ENCODE measurements at regions not wholly inside any gene's neighbourhood (a gene's known extent, or its start where the extent isn't known, plus 50 kb on each side); places are given as distances from the start of the nearest gene placed in this dataset.
A peak's percentile ranks its signal among the peaks of the same experiment; 100 is the strongest.

GRCh38 chr1:60823151-60823550 lies 259.2 kb upstream of the NFIA start:
- no peaks in the 10 kb centered on the region for H3K9me3 ChIP-seq (ENCODE audit: control insufficient read depth, insufficient read depth, low read depth, low read length)
- ChIA-PET POLR2A (no interaction called here), CTCF (no interaction called here)
- no peak overlapping the region for H3K27ac ChIP-seq (ENCODE audit: extremely low read depth, low read depth, low read length)
- TF ChIP-seq ZNF335 (tag by site-specific recombination; conservative IDR thresholded peaks at IDR 0.05) (no peak), ZNF658 (tag by site-specific recombination; IDR thresholded peaks at IDR 0.05) (no peak), ZNF571 (tag by site-specific recombination; IDR thresholded peaks at IDR 0.05) (no peak), GLI2 (tag by site-specific recombination; IDR thresholded peaks at IDR 0.05; ENCODE audit: borderline replicate concordance, low read depth) (no peak)
- H3K36me3 ChIP-seq (ENCODE audit: control insufficient read depth in 2 of 2, insufficient read depth in 1 of 2, low read length in 2 of 2), result no peaks in the 10 kb centered on the region
- no peak overlapping the region for H3K4me3 ChIP-seq (ENCODE audit: low read depth, low read length)
- H3K4me1 ChIP-seq (ENCODE audit: control insufficient read depth, insufficient read depth, low read length), result no peaks in the 10 kb centered on the region

- CTCF ChIA-PET, result no interaction called here
- Histone ChIP-seq H3K36me3 (ENCODE audit: control insufficient read depth in 2 of 2, insufficient read depth in 1 of 2, low read length in 2 of 2) (no peaks in the 10 kb centered on the region), H3K27ac (ENCODE audit: extremely low read depth, low read depth, low read length) (no peak overlapping the region), H3K4me1 (ENCODE audit: control insufficient read depth, insufficient read depth, low read length) (no peaks in the 10 kb centered on the region), H3K9me3 (ENCODE audit: control insufficient read depth, insufficient read depth, low read depth, low read length) (no peaks in the 10 kb centered on the region), H3K4me3 (ENCODE audit: low read depth, low read length) (no peak overlapping the region)
- POLR2A ChIA-PET, result no interaction called here
- TF ChIP-seq ZNF274 (IDR thresholded peaks at IDR 0.05; ENCODE audit: low read length) (no peak), ZNF274 (tag by site-specific recombination; IDR thresholded peaks at IDR 0.05; ENCODE audit: borderline replicate concordance) (no peak), ZNF514 (tag by site-specific recombination; IDR thresholded peaks at IDR 0.05) (no peak), ZBTB7A (tag by site-specific recombination; IDR thresholded peaks at IDR 0.05; ENCODE audit: low read depth) (no peak), ZNF148 (tag by site-specific recombination; IDR thresholded peaks at IDR 0.05; ENCODE audit: borderline replicate concordance) (no peak), EGR2 (tag by site-specific recombination; IDR thresholded peaks at IDR 0.05; ENCODE audit: low read depth) (no peak), KLF9 (tag by site-specific recombination; IDR thresholded peaks at IDR 0.05; ENCODE audit: low read depth) (no peak), ZBTB48 (tag by site-specific recombination; IDR thresholded peaks at IDR 0.05) (no peak), ZFP3 (tag by site-specific recombination; IDR thresholded peaks at IDR 0.05; ENCODE audit: low read depth) (no peak), ZNF292 (tag by site-specific recombination; IDR thresholded peaks at IDR 0.05; ENCODE audit: borderline replicate concordance, low read depth) (no peak), ZFP69B (tag by site-specific recombination; IDR thresholded peaks at IDR 0.05) (no peak)
These were observed 260.1 kb upstream of the NFIA start for GRCh38 chr1:60822252-60822651.

GRCh38 chr1:60821156-60821555 lies 261.2 kb upstream of the NFIA start:
- Histone ChIP-seq H3K9me3 (ENCODE audit: control insufficient read depth, insufficient read depth, low read depth, low read length) (no peaks in the 10 kb centered on the region), H3K27ac (ENCODE audit: extremely low read depth, low read depth, low read length) (no peak overlapping the region), H3K4me3 (ENCODE audit: low read depth, low read length) (no peak overlapping the region), H3K36me3 (ENCODE audit: control insufficient read depth in 2 of 2, insufficient read depth in 1 of 2, low read length in 2 of 2) (no peaks in the 10 kb centered on the region), H3K4me1 (ENCODE audit: control insufficient read depth, insufficient read depth, low read length) (no peaks in the 10 kb centered on the region)
- CTCF ChIA-PET, result interaction anchor here (1.6 kb wide), 1 partner anchor 56 kb away, joined by 6 read pairs; no protein-coding TSS in a partner anchor
- POLR2A ChIA-PET, result no interaction called here
- TF ChIP-seq ZNF600 (tag by site-specific recombination; IDR thresholded peaks at IDR 0.05) (no peak), ZNF274 (IDR thresholded peaks at IDR 0.05; ENCODE audit: low read length) (no peak), ZNF274 (tag by site-specific recombination; IDR thresholded peaks at IDR 0.05; ENCODE audit: borderline replicate concordance) (no peak), ZNF558 (tag by site-specific recombination; IDR thresholded peaks at IDR 0.05) (peak; percentile 93), GFI1B (tag by site-specific recombination; IDR thresholded peaks at IDR 0.05) (no peak), ZXDB (tag by site-specific recombination; IDR thresholded peaks at IDR 0.05) (no peak), ZNF423 (tag by site-specific recombination; IDR thresholded peaks at IDR 0.05) (no peak)

Data from HEK293 (cell line).